GM18868 (cell line): ENCODE measurements at regions not wholly inside any gene's neighbourhood (a gene's known extent, or its start where the extent isn't known, plus 50 kb on each side); places are given as distances from the start of the nearest gene placed in this dataset.

Experiments used
- ATAC-seq: cut with Tn5 transposase; IDR thresholded peaks from one replicate; pipeline ENCODE4 v1.9.1; 2021; ENCODE audit warnings: mild to moderate bottlenecking, moderate library complexity; ENCODE audit not compliant: unreplicated experiment

- ATAC-seq, result no peak
Observed at GRCh38 chr18:28408528-28408927, 231.6 kb upstream of the CDH2 start.

GRCh38 chr18:28407681-28408080, 230.8 kb upstream of the CDH2 start:
- no peak for ATAC-seq

GRCh38 chr18:28406533-28406932, 229.6 kb upstream of the CDH2 start:
- no peak for ATAC-seq

GRCh38 chr18:28404694-28405093, 227.8 kb upstream of the CDH2 start:
- no peak for ATAC-seq

- no peak for ATAC-seq
Observed at GRCh38 chr18:28399781-28400362, 222.9 kb upstream of the CDH2 start.

GRCh38 chr18:28398471-28398870, 221.5 kb upstream of the CDH2 start:
- no peak for ATAC-seq

GRCh38 chr18:28390022-28390421, 213.1 kb upstream of the CDH2 start:
- ATAC-seq, result no peak

GRCh38 chr18:28382215-28382879, 205.4 kb upstream of the CDH2 start:
- peak; percentile 76 for ATAC-seq

GRCh38 chr18:28372186-28372585, 195.3 kb upstream of the CDH2 start:
- no peak for ATAC-seq

GRCh38 chr18:28366676-28367075, 189.7 kb upstream of the CDH2 start:
- no peak for ATAC-seq

GRCh38 chr18:28365411-28365831, 188.5 kb upstream of the CDH2 start:
- no peak for ATAC-seq

GRCh38 chr18:28363124-28363523, 186.2 kb upstream of the CDH2 start:
- no peak for ATAC-seq

- no peak for ATAC-seq
Observed at GRCh38 chr18:28359176-28359575, 182.2 kb upstream of the CDH2 start.

GRCh38 chr18:28357766-28358401, 181.0 kb upstream of the CDH2 start:
- no peak for ATAC-seq

- no peak for ATAC-seq
Observed at GRCh38 chr18:28350821-28351220, 173.9 kb upstream of the CDH2 start.

GRCh38 chr18:28342231-28342630, 165.3 kb upstream of the CDH2 start:
- ATAC-seq, result no peak

GRCh38 chr18:28338316-28338715, 161.4 kb upstream of the CDH2 start:
- no peak for ATAC-seq

- ATAC-seq, result no peak
Observed at GRCh38 chr18:28334516-28334915, 157.6 kb upstream of the CDH2 start.

- no peak for ATAC-seq
Observed at GRCh38 chr18:28332071-28332470, 155.1 kb upstream of the CDH2 start.

GRCh38 chr18:28331551-28331950, 154.6 kb upstream of the CDH2 start:
- ATAC-seq, result no peak

GRCh38 chr18:28313602-28314001, 136.7 kb upstream of the CDH2 start:
- ATAC-seq, result no peak

GRCh38 chr18:28288784-28289183, 111.9 kb upstream of the CDH2 start:
- no peak for ATAC-seq
